Mammary epithelial cell (primary cell): ENCODE measurements at regions not wholly inside any gene's neighbourhood (a gene's known extent, or its start where the extent isn't known, plus 50 kb on each side); places are given as distances from the start of the nearest gene placed in this dataset.

Experiments
- CTCF ChIP-seq, 2 donors: IDR thresholded peaks in 1 of 2; conservative IDR thresholded peaks in 1 of 2; 2 replicates each; pipeline ENCODE4 v1.5.1; 2011 to 2012; ENCODE audit warnings: inconsistent platforms in 2 of 2, low read length in 2 of 2, mild to moderate bottlenecking in 2 of 2, control low read depth in 1 of 2, low read depth in 1 of 2; ENCODE audit not compliant: insufficient read depth in 1 of 2; ENCODE audit errors: extremely low read depth in 1 of 2
- EZH2 ChIP-seq: IDR thresholded peaks from 2 replicates; pipeline ENCODE4 v1.6.1; 2012; ENCODE audit warnings: low read length, inconsistent platforms, borderline replicate concordance

- TF ChIP-seq CTCF (conservative IDR thresholded peaks at IDR 0.05 in 1 of 2, IDR thresholded peaks at IDR 0.05 in 1 of 2; ENCODE audit: extremely low read depth in 1 of 2, insufficient read depth in 1 of 2, low read depth in 1 of 2, low read length in 2 of 2), result no peak
- TF ChIP-seq EZH2, result no peak
These were observed 349.3 kb upstream of the SALL3 start for GRCh38 chr18:78630356-78630755.
